B cell (primary cell): ENCODE measurements at regions not wholly inside any gene's neighbourhood (a gene's known extent, or its start where the extent isn't known, plus 50 kb on each side); places are given as distances from the start of the nearest gene placed in this dataset.

ENCODE experiments used
- ATAC-seq: fragments of 200-7000 bp; cut with Tn5 transposase; one replicate; pipeline ENCODE4 v1.10.0; 2021; ENCODE audit warnings: low read depth, mild to moderate bottlenecking, moderate number of reproducible peaks, moderate library complexity
- CTCF ChIA-PET: fragments of 350-600 bp; sonication (Branson Sonifier 250); formaldehyde crosslinking; loops from one replicate; lab custom pipeline; 2021; ENCODE audit warnings: antibody characterized with exemption, inconsistent platforms; lab: Charles Lee
- POLR2A ChIA-PET: fragments of 350-600 bp; sonication (Branson Sonifier 250); formaldehyde crosslinking; loops from one replicate; lab custom pipeline; 2021; ENCODE audit warnings: antibody characterized with exemption; lab: Charles Lee
- DNase-seq: peaks from one replicate; pipeline ENCODE4 v3.0.0; 2013
- H2AFZ ChIP-seq: 2 replicates; pipeline ENCODE4 v1.6.1; 2012; ENCODE audit warnings: mild to moderate bottlenecking, low read depth, low read length; ENCODE audit not compliant: insufficient read depth, poor library complexity, severe bottlenecking
- H3K27ac ChIP-seq, 2 donors: 1 replicate in 1 of 2; 2 replicates in 1 of 2; pipeline ENCODE4 v1.5.1; 2012 to 2013; ENCODE audit warnings: low read length in 2 of 2, mild to moderate bottlenecking in 2 of 2, moderate library complexity in 1 of 2
- H3K27me3 ChIP-seq, 4 experiments: fragments of 200-600 bp in 1 of 4; sonication (generic) in 1 of 4; replicated peaks in 1 of 4; 1 replicate in 2 of 4; 2 replicates in 2 of 4; pipeline versions ENCODE4 v1.6.1 to v1.7.0; 2013 to 2016; ENCODE audit warnings: low read length in 3 of 4, mild to moderate bottlenecking in 2 of 4, mixed read lengths in 1 of 4, moderate library complexity in 1 of 4; ENCODE audit not compliant: insufficient read depth in 4 of 4, control insufficient read depth in 3 of 4; ENCODE audit errors: control extremely low read depth in 1 of 4
- H3K36me3 ChIP-seq, 2 experiments: replicated peaks in 1 of 2; 1 replicate in 1 of 2; 2 replicates in 1 of 2; pipeline versions ENCODE4 v1.6.1 to v1.7.1; 2013; ENCODE audit warnings: low read length in 1 of 2; ENCODE audit not compliant: insufficient read depth in 2 of 2, control insufficient read depth in 1 of 2; ENCODE audit errors: control extremely low read depth in 1 of 2, extremely low read depth in 1 of 2
- H3K4me1 ChIP-seq, 2 donors: fragments of 200-600 bp in 1 of 2; sonication (generic) in 1 of 2; 1 replicate in 1 of 2; 2 replicates in 1 of 2; pipeline versions ENCODE4 v1.5.1 to v1.6.1; 2013 to 2017; ENCODE audit warnings: low read length in 2 of 2; ENCODE audit not compliant: control insufficient read depth in 2 of 2, insufficient read depth in 2 of 2
- H3K4me2 ChIP-seq: replicated peaks from 2 replicates; pipeline ENCODE3; 2012; ENCODE audit warnings: mild to moderate bottlenecking, low read depth, low read length; ENCODE audit not compliant: poor library complexity, severe bottlenecking
- H3K4me3 ChIP-seq, 5 experiments: fragments of 200-600 bp in 1 of 5; sonication (generic) in 1 of 5; 1 replicate in 3 of 5; 2 replicates in 2 of 5; pipeline versions ENCODE4 v1.5.1 to v1.7.0; 2011 to 2016; ENCODE audit warnings: low read length in 4 of 5, mild to moderate bottlenecking in 4 of 5, low read depth in 2 of 5, control low read depth in 1 of 5, moderate library complexity in 1 of 5; ENCODE audit not compliant: insufficient read depth in 1 of 5; ENCODE audit errors: control extremely low read depth in 1 of 5, extremely low read depth in 1 of 5
- H3K79me2 ChIP-seq: fragments of 200-600 bp; sonication (generic); one replicate; pipeline ENCODE4 v1.6.0; 2016; ENCODE audit warnings: low read length; ENCODE audit not compliant: control insufficient read depth, insufficient read depth
- H3K9ac ChIP-seq: fragments of 200-600 bp; sonication (generic); 2 replicates; pipeline ENCODE4 v1.6.1; 2017; ENCODE audit warnings: mild to moderate bottlenecking, low read length, moderate library complexity
- H3K9me3 ChIP-seq, 3 donors: one replicate each; pipeline versions ENCODE4 v1.6.1 to v1.7.1; 2013; ENCODE audit warnings: low read length in 2 of 3; ENCODE audit not compliant: control insufficient read depth in 2 of 3, insufficient read depth in 1 of 3; ENCODE audit errors: control extremely low read depth in 1 of 3
- H4K20me1 ChIP-seq: 2 replicates; pipeline ENCODE4 v1.6.0; 2012; ENCODE audit warnings: mild to moderate bottlenecking, low read length; ENCODE audit not compliant: insufficient read depth, control insufficient read depth, poor library complexity, severe bottlenecking
- H3K27ac Mint-ChIP-seq: one replicate; pipeline ENCODE4 v1.8.0; 2021; ENCODE audit warnings: mixed read lengths
- H3K27me3 Mint-ChIP-seq: one replicate; pipeline ENCODE4 v1.8.0; 2021; ENCODE audit warnings: mixed read lengths
- H3K4me1 Mint-ChIP-seq: one replicate; pipeline ENCODE4 v1.8.0; 2021; ENCODE audit warnings: mixed read lengths
- H3K4me3 Mint-ChIP-seq: one replicate; pipeline ENCODE4 v1.8.0; 2021; ENCODE audit warnings: mixed read lengths
- H3K9me3 Mint-ChIP-seq: one replicate; pipeline ENCODE4 v1.8.0; 2022; ENCODE audit warnings: mixed read lengths; ENCODE audit not compliant: insufficient read depth
- EZH2 ChIP-seq: IDR thresholded peaks from 2 replicates; pipeline ENCODE4 v1.6.1; 2012; ENCODE audit warnings: borderline replicate concordance, low read depth, mild to moderate bottlenecking, moderate library complexity, low read length; ENCODE audit not compliant: insufficient read depth, poor library complexity, severe bottlenecking
- WGBS: methylation state at CpG from one replicate; pipeline ENCODE4 v1.1.5; 2013; ENCODE audit warnings: missing lambda C conversion rate; ENCODE audit not compliant: insufficient coverage; 5-methylcytosine and 5-hydroxymethylcytosine counted together
- intact Hi-C: fragments of 100-400 bp; cut with micrococcal nuclease; formaldehyde crosslinking; loops from one replicate; pipeline ENCODE4 v1.10.0; 2022
- TF ChIP-seq, protein P1 (sequence below): fragments of 200-600 bp; IDR thresholded peaks from one replicate; pipeline ENCODE4 v1.8.0; 2022; ENCODE audit warnings: antibody characterized with exemption, mild to moderate bottlenecking

DNA sequence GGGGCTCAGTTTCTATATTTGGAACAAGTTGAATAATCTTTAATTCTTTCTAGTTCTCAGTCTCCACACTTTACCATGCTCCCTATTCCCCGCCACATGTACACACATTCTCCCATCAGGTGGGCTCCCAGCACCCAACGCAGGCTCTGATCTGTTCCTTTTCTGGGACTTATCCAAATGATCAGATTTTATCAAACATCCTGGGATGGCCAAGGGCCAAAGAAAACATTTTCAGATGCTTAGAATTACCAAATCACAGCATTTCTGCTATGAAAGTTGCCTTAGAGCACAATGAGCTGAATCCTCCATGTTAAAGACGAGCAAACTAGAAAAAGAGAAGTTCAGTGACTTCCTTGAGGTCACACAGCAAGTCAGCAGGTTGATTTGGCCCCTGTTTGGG lies 153.4 kb downstream of the SEC61B start:
- ATAC-seq = no peak
- Histone ChIP-seq H3K9me3 (no peaks in the 10 kb centered on the region), H3K9ac (no peak overlapping the region), H3K27me3 (peaks cover 0 to 10% (median 1%) of the 10 kb centered on the region in 4 experiments), H3K4me1 (no peaks in the 10 kb centered on the region), H4K20me1 (no peaks in the 10 kb centered on the region), H3K79me2 (no peaks in the 10 kb centered on the region), H3K4me3 (no peak overlapping the region), H3K27ac (no peak overlapping the region), H3K4me2 (no peak overlapping the region), H2AFZ (no peak overlapping the region), H3K36me3 (no peaks in the 10 kb centered on the region)
- H3K4me1 Mint-ChIP-seq = no peaks in the 10 kb centered on the region
- intact Hi-C loops = no loop called here
- H3K4me3 Mint-ChIP-seq = no peak overlapping the region
- DNase-seq = no peak
- H3K9me3 Mint-ChIP-seq = no peaks in the 10 kb centered on the region
- H3K27ac Mint-ChIP-seq = no peak overlapping the region
- ChIA-PET POLR2A (interaction anchor here (0.7 kb wide), 1 partner anchor 79 kb away, joined by 3 read pairs; no protein-coding TSS in a partner anchor), CTCF (no interaction called here)
- 92% methylated on average over 2 of the region's 3 CpGs for WGBS
- peaks cover 10% of the 10 kb centered on the region for H3K27me3 Mint-ChIP-seq
- TF ChIP-seq, protein P1, sequence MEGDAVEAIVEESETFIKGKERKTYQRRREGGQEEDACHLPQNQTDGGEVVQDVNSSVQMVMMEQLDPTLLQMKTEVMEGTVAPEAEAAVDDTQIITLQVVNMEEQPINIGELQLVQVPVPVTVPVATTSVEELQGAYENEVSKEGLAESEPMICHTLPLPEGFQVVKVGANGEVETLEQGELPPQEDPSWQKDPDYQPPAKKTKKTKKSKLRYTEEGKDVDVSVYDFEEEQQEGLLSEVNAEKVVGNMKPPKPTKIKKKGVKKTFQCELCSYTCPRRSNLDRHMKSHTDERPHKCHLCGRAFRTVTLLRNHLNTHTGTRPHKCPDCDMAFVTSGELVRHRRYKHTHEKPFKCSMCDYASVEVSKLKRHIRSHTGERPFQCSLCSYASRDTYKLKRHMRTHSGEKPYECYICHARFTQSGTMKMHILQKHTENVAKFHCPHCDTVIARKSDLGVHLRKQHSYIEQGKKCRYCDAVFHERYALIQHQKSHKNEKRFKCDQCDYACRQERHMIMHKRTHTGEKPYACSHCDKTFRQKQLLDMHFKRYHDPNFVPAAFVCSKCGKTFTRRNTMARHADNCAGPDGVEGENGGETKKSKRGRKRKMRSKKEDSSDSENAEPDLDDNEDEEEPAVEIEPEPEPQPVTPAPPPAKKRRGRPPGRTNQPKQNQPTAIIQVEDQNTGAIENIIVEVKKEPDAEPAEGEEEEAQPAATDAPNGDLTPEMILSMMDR = no peak
- no peak for TF ChIP-seq EZH2

- H3K27ac ChIP-seq = no peak overlapping the region
- peaks cover 0 to 3% (median 1%) of the 10 kb centered on the region in 4 experiments for H3K27me3 ChIP-seq
- ChIA-PET CTCF (interaction anchor here (0.6 to 1.4 kb wide), 2 partner anchors 146 to 397 kb away, joined by 3 read pairs; no protein-coding TSS in a partner anchor), POLR2A (no interaction called here)
- TF ChIP-seq, protein P1 = no peak
- TF ChIP-seq EZH2 = no peak
- no peak for ATAC-seq
- WGBS = 100% methylated on average over 5 of the region's 10 CpGs
- no peaks in the 10 kb centered on the region for H3K36me3 ChIP-seq
- no peaks in the 10 kb centered on the region for H3K4me1 ChIP-seq
- H3K4me3 Mint-ChIP-seq = no peak overlapping the region
- intact Hi-C loops = no loop called here
- no peak for DNase-seq
- H3K9me3 ChIP-seq = no peaks in the 10 kb centered on the region
- H3K9me3 Mint-ChIP-seq = no peaks in the 10 kb centered on the region
- H3K4me2 ChIP-seq = no peak overlapping the region
- H3K79me2 ChIP-seq = no peaks in the 10 kb centered on the region
- H3K9ac ChIP-seq = no peak overlapping the region
- peaks cover 8% of the 10 kb centered on the region for H3K27me3 Mint-ChIP-seq
- H3K27ac Mint-ChIP-seq = no peak overlapping the region
- no peaks in the 10 kb centered on the region for H3K4me1 Mint-ChIP-seq
- no peak overlapping the region for H3K4me3 ChIP-seq
- H2AFZ ChIP-seq = no peak overlapping the region
- no peaks in the 10 kb centered on the region for H4K20me1 ChIP-seq
Observed at GRCh38 chr9:99377790-99378775, 156.0 kb downstream of the SEC61B start.
